ENCODE measurements at regions not wholly inside any gene's neighbourhood (a gene's known extent, or its start where the extent isn't known, plus 50 kb on each side); places are given as distances from the start of the nearest gene placed in this dataset.

GRCh38 chr13:109880371-109881346 is 94.3 kb upstream of the IRS2 start:
- TF ChIP-seq EZH2phosphoT487 (IDR thresholded peaks at IDR 0.05; ENCODE audit: insufficient read depth, low read depth) (no peak), EZH2 (IDR thresholded peaks at IDR 0.05; ENCODE audit: insufficient read depth, poor library complexity, severe bottlenecking) (no peak)

Data from GM23248 (cell line).